HUES6 (cell line): ENCODE measurements at regions not wholly inside any gene's neighbourhood (a gene's known extent, or its start where the extent isn't known, plus 50 kb on each side); places are given as distances from the start of the nearest gene placed in this dataset.

Experiments
- H3K27ac ChIP-seq: 2 replicates; pipeline ENCODE4 v1.7.0; 2013; ENCODE audit warnings: low read depth, mild to moderate bottlenecking, low read length, inconsistent platforms
- H3K27me3 ChIP-seq: 2 replicates; pipeline ENCODE4 v1.6.1; 2013; ENCODE audit warnings: low read length; ENCODE audit not compliant: control insufficient read depth, insufficient read depth
- H3K36me3 ChIP-seq: 2 replicates; pipeline ENCODE4 v1.6.1; 2013; ENCODE audit warnings: low read length; ENCODE audit not compliant: control insufficient read depth, insufficient read depth
- H3K4me1 ChIP-seq: 2 replicates; pipeline ENCODE4 v1.6.1; 2013; ENCODE audit warnings: low read length; ENCODE audit not compliant: control insufficient read depth, insufficient read depth
- H3K4me3 ChIP-seq: 2 replicates; pipeline ENCODE4 v1.5.1; 2013; ENCODE audit warnings: low read depth, low read length
- H3K9ac ChIP-seq: one replicate; pipeline ENCODE4 v1.6.1; 2013; ENCODE audit warnings: mild to moderate bottlenecking, low read length
- H3K9me3 ChIP-seq: 2 replicates; pipeline ENCODE4 v1.6.1; 2013; ENCODE audit warnings: low read depth, low read length; ENCODE audit not compliant: control insufficient read depth, insufficient read depth

GRCh38 chr5:115435778-115436712 lies 108.5 kb downstream of the FEM1C start:
- Histone ChIP-seq H3K27ac (no peak overlapping the region), H3K4me3 (no peak overlapping the region)

GRCh38 chr5:115435065-115435777 lies 109.4 kb downstream of the FEM1C start:
- H3K4me3 ChIP-seq = no peak overlapping the region
- no peaks in the 10 kb centered on the region for H3K36me3 ChIP-seq
- H3K27me3 ChIP-seq = no peaks in the 10 kb centered on the region

More at GRCh38 chr5:115435778-115436712, 108.5 kb downstream of the FEM1C start:
- Histone ChIP-seq H3K9me3 (peaks cover 11% of the 10 kb centered on the region), H3K4me1 (no peaks in the 10 kb centered on the region), H3K36me3 (no peaks in the 10 kb centered on the region), H3K9ac (no peak overlapping the region), H3K27me3 (no peaks in the 10 kb centered on the region)

GRCh38 chr5:115433918-115434317 lies 110.7 kb downstream of the FEM1C start:
- Histone ChIP-seq H3K27me3 (no peaks in the 10 kb centered on the region), H3K9me3 (no peaks in the 10 kb centered on the region), H3K4me1 (no peaks in the 10 kb centered on the region), H3K9ac (no peak overlapping the region), H3K36me3 (no peaks in the 10 kb centered on the region), H3K27ac (no peak overlapping the region), H3K4me3 (no peak overlapping the region)

More at GRCh38 chr5:115435065-115435777, 109.4 kb downstream of the FEM1C start:
- H3K4me1 ChIP-seq = no peaks in the 10 kb centered on the region
- H3K9ac ChIP-seq = no peak overlapping the region
- no peak overlapping the region for H3K27ac ChIP-seq
- peaks cover 4% of the 10 kb centered on the region; the same call in 1 of the 2 replicates for H3K9me3 ChIP-seq

- no peak overlapping the region for H3K27ac ChIP-seq
- no peaks in the 10 kb centered on the region for H3K9me3 ChIP-seq
- no peaks in the 10 kb centered on the region for H3K27me3 ChIP-seq
- no peaks in the 10 kb centered on the region for H3K4me1 ChIP-seq
- no peak overlapping the region for H3K4me3 ChIP-seq
- no peak overlapping the region for H3K9ac ChIP-seq
- H3K36me3 ChIP-seq = no peaks in the 10 kb centered on the region
Measured at GRCh38 chr5:115432691-115433090, 111.9 kb downstream of the FEM1C start.

GRCh38 chr5:115431116-115431515 lies 113.5 kb downstream of the FEM1C start:
- Histone ChIP-seq H3K27me3 (no peaks in the 10 kb centered on the region), H3K9ac (no peak overlapping the region)

GRCh38 chr5:115430374-115430773 lies 114.2 kb downstream of the FEM1C start:
- no peak overlapping the region for H3K9ac ChIP-seq
- H3K27ac ChIP-seq = no peak overlapping the region
- H3K4me1 ChIP-seq = no peaks in the 10 kb centered on the region; the same call in 1 of the 2 replicates
- H3K4me3 ChIP-seq = no peak overlapping the region
- no peaks in the 10 kb centered on the region for H3K27me3 ChIP-seq
- no peaks in the 10 kb centered on the region for H3K9me3 ChIP-seq
- H3K36me3 ChIP-seq = no peaks in the 10 kb centered on the region

More at GRCh38 chr5:115431116-115431515, 113.5 kb downstream of the FEM1C start:
- Histone ChIP-seq H3K9me3 (no peaks in the 10 kb centered on the region), H3K4me1 (no peaks in the 10 kb centered on the region; the same call in 1 of the 2 replicates), H3K4me3 (no peak overlapping the region), H3K36me3 (no peaks in the 10 kb centered on the region), H3K27ac (no peak overlapping the region)

- Histone ChIP-seq H3K4me3 (no peak overlapping the region), H3K4me1 (no peaks in the 10 kb centered on the region; the same call in 1 of the 2 replicates), H3K27me3 (no peaks in the 10 kb centered on the region), H3K27ac (no peak overlapping the region), H3K36me3 (no peaks in the 10 kb centered on the region), H3K9me3 (no peaks in the 10 kb centered on the region), H3K9ac (no peak overlapping the region)
Measured at GRCh38 chr5:115429345-115429940, 115.1 kb downstream of the FEM1C start.

GRCh38 chr5:115428676-115429075 lies 115.9 kb downstream of the FEM1C start:
- Histone ChIP-seq H3K36me3 (no peaks in the 10 kb centered on the region), H3K4me3 (no peak overlapping the region), H3K4me1 (no peaks in the 10 kb centered on the region; the same call in 1 of the 2 replicates), H3K27me3 (no peaks in the 10 kb centered on the region), H3K27ac (no peak overlapping the region), H3K9ac (no peak overlapping the region), H3K9me3 (no peaks in the 10 kb centered on the region)

- Histone ChIP-seq H3K9ac (no peak overlapping the region), H3K4me1 (no peaks in the 10 kb centered on the region; the same call in 1 of the 2 replicates), H3K27me3 (no peaks in the 10 kb centered on the region), H3K36me3 (no peaks in the 10 kb centered on the region), H3K27ac (no peak overlapping the region), H3K9me3 (no peaks in the 10 kb centered on the region), H3K4me3 (no peak overlapping the region)
Measured at GRCh38 chr5:115428248-115428647, 116.3 kb downstream of the FEM1C start.

GRCh38 chr5:115424446-115424845 lies 120.1 kb downstream of the FEM1C start:
- H3K9me3 ChIP-seq = no peaks in the 10 kb centered on the region
- no peak overlapping the region for H3K4me3 ChIP-seq
- H3K27me3 ChIP-seq = no peaks in the 10 kb centered on the region
- H3K36me3 ChIP-seq = no peaks in the 10 kb centered on the region
- no peak overlapping the region for H3K9ac ChIP-seq
- H3K4me1 ChIP-seq = peaks cover 5% of the 10 kb centered on the region
- H3K27ac ChIP-seq = no peak overlapping the region
